Neural progenitor cell (in vitro differentiated cells): ENCODE measurements at regions not wholly inside any gene's neighbourhood (a gene's known extent, or its start where the extent isn't known, plus 50 kb on each side); places are given as distances from the start of the nearest gene placed in this dataset.

Source experiments
- EZH2 ChIP-seq: fragments of 200-600 bp; sonication (generic); IDR thresholded peaks from 2 replicates; pipeline ENCODE4 v1.6.1; 2017; ENCODE audit warnings: antibody characterized with exemption, mild to moderate bottlenecking, moderate library complexity
- EZH2phosphoT487 ChIP-seq: fragments of 200-600 bp; sonication (generic); IDR thresholded peaks from 2 replicates; pipeline ENCODE4 v1.6.1; 2017; ENCODE audit warnings: antibody characterized with exemption
- TF ChIP-seq, protein P1 (sequence below): fragments of 200-600 bp; sonication (generic); IDR thresholded peaks from 2 replicates; pipeline ENCODE4 v1.5.1; 2017; ENCODE audit warnings: antibody characterized with exemption, mild to moderate bottlenecking

DNA sequence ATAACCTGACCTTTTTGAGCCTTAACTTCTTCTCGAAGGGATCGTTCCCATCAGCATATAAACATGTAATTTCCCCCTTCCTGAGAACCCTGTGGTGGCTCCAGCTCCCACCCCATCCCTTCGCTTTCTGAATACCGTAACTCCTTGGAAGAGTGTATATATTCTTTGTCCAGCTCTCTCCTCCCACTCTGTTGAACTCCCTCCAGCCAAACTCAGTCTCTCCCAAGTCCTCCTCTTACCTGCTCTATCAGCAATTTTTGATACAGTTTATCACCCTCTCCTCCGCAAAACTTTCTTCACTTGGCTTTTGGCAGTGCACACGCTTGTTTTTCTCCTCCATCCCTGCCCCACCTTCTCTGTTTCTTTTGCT, 109.9 kb upstream of the SLC25A33 start:
- TF ChIP-seq EZH2 (no peak), EZH2phosphoT487 (no peak)
- TF ChIP-seq, protein P1, sequence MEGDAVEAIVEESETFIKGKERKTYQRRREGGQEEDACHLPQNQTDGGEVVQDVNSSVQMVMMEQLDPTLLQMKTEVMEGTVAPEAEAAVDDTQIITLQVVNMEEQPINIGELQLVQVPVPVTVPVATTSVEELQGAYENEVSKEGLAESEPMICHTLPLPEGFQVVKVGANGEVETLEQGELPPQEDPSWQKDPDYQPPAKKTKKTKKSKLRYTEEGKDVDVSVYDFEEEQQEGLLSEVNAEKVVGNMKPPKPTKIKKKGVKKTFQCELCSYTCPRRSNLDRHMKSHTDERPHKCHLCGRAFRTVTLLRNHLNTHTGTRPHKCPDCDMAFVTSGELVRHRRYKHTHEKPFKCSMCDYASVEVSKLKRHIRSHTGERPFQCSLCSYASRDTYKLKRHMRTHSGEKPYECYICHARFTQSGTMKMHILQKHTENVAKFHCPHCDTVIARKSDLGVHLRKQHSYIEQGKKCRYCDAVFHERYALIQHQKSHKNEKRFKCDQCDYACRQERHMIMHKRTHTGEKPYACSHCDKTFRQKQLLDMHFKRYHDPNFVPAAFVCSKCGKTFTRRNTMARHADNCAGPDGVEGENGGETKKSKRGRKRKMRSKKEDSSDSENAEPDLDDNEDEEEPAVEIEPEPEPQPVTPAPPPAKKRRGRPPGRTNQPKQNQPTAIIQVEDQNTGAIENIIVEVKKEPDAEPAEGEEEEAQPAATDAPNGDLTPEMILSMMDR: no peak
